ENCODE measurements at regions not wholly inside any gene's neighbourhood (a gene's known extent, or its start where the extent isn't known, plus 50 kb on each side); places are given as distances from the start of the nearest gene placed in this dataset.

GRCh38 chr16:52212841-52213240 is 334.1 kb downstream of the TOX3 start:
- Histone ChIP-seq H2AFZ (no peak overlapping the region), H3K9me2 (replicated peaks; ENCODE audit: insufficient read depth) (no peaks in the 10 kb centered on the region), H3K27ac (no peak overlapping the region), H3K36me3 (replicated peaks; ENCODE audit: insufficient read depth, low read depth) (no peaks in the 10 kb centered on the region), H4K20me1 (ENCODE audit: insufficient read depth, poor library complexity, severe bottlenecking) (no peaks in the 10 kb centered on the region), H3K4me2 (no peak overlapping the region), H3K4me1 (ENCODE audit: insufficient read depth) (no peaks in the 10 kb centered on the region), H3K4me3 (no peak overlapping the region), H3K9me3 (ENCODE audit: low read depth) (no peaks in the 10 kb centered on the region), H3K79me2 (no peaks in the 10 kb centered on the region), H3K27me3 (no peaks in the 10 kb centered on the region)
- no peak for DNase-seq (ENCODE audit: low spot score)
- 74% methylated on average over 4 of the region's 4 CpGs for WGBS (ENCODE audit: low lambda C conversion rate, missing lambda C conversion rate)
- TF ChIP-seq EZH2 (IDR thresholded peaks at IDR 0.05; ENCODE audit: borderline replicate concordance) (no peak), EZH2phosphoT487 (IDR thresholded peaks at IDR 0.05; ENCODE audit: low read depth, severe bottlenecking, unreplicated experiment) (no peak)
- TF ChIP-seq, protein P1, sequence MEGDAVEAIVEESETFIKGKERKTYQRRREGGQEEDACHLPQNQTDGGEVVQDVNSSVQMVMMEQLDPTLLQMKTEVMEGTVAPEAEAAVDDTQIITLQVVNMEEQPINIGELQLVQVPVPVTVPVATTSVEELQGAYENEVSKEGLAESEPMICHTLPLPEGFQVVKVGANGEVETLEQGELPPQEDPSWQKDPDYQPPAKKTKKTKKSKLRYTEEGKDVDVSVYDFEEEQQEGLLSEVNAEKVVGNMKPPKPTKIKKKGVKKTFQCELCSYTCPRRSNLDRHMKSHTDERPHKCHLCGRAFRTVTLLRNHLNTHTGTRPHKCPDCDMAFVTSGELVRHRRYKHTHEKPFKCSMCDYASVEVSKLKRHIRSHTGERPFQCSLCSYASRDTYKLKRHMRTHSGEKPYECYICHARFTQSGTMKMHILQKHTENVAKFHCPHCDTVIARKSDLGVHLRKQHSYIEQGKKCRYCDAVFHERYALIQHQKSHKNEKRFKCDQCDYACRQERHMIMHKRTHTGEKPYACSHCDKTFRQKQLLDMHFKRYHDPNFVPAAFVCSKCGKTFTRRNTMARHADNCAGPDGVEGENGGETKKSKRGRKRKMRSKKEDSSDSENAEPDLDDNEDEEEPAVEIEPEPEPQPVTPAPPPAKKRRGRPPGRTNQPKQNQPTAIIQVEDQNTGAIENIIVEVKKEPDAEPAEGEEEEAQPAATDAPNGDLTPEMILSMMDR (IDR thresholded peaks at IDR 0.05; ENCODE audit: poor library complexity), result no peak

- no peak for TF ChIP-seq EZH2phosphoT487 (IDR thresholded peaks at IDR 0.05; ENCODE audit: low read depth, severe bottlenecking, unreplicated experiment)
- TF ChIP-seq EZH2 (IDR thresholded peaks at IDR 0.05; ENCODE audit: borderline replicate concordance), result no peak
- Histone ChIP-seq H3K9me3 (ENCODE audit: low read depth) (no peaks in the 10 kb centered on the region), H3K4me2 (no peak overlapping the region), H2AFZ (no peak overlapping the region), H3K27ac (no peak overlapping the region), H3K36me3 (replicated peaks; ENCODE audit: insufficient read depth, low read depth) (no peaks in the 10 kb centered on the region), H3K4me3 (no peak overlapping the region), H3K9me2 (replicated peaks; ENCODE audit: insufficient read depth) (no peaks in the 10 kb centered on the region), H3K79me2 (no peaks in the 10 kb centered on the region), H3K27me3 (no peaks in the 10 kb centered on the region), H3K4me1 (ENCODE audit: insufficient read depth) (no peaks in the 10 kb centered on the region), H4K20me1 (ENCODE audit: insufficient read depth, poor library complexity, severe bottlenecking) (no peaks in the 10 kb centered on the region)
- DNase-seq (ENCODE audit: low spot score), result no peak
Observed at GRCh38 chr16:52209227-52209626, 337.7 kb downstream of the TOX3 start.

DNA sequence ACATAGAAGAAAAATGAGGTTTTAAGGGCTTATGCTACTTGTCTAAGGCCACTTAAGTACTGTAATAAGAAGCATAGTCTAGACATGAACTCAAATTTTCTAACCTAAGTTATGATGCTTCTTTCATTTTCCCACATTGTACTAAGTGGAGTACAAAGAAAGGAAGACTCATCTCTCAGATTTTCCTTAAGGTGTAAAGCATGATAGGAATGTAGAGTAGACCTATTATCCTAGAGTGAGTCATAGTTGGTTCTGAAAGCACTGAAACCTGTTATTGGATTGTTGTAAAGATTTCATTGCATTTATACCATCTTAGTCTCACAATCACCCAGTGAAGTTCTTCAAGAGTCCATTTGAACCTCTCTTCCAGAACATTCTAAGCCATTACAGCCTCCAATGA is 343.8 kb downstream of the TOX3 start:
- no peak overlapping the region for H3K27ac ChIP-seq
- TF ChIP-seq, protein P1 (IDR thresholded peaks at IDR 0.05; ENCODE audit: poor library complexity), result no peak
- TF ChIP-seq EZH2 (IDR thresholded peaks at IDR 0.05; ENCODE audit: borderline replicate concordance) (no peak), EZH2phosphoT487 (IDR thresholded peaks at IDR 0.05; ENCODE audit: low read depth, severe bottlenecking, unreplicated experiment) (no peak)
- no peak overlapping the region for H3K4me3 ChIP-seq
- H2AFZ ChIP-seq, result no peak overlapping the region
- no peak overlapping the region for H3K4me2 ChIP-seq
- DNase-seq (ENCODE audit: low spot score), result no peak
- no peaks in the 10 kb centered on the region for H3K9me3 ChIP-seq (ENCODE audit: low read depth)
- no peaks in the 10 kb centered on the region for H3K4me1 ChIP-seq (ENCODE audit: insufficient read depth)
- H3K79me2 ChIP-seq, result no peaks in the 10 kb centered on the region
- no peaks in the 10 kb centered on the region for H3K36me3 ChIP-seq (replicated peaks; ENCODE audit: insufficient read depth, low read depth)
- H3K27me3 ChIP-seq, result no peaks in the 10 kb centered on the region
- no peaks in the 10 kb centered on the region for H3K9me2 ChIP-seq (replicated peaks; ENCODE audit: insufficient read depth)
- H4K20me1 ChIP-seq (ENCODE audit: insufficient read depth, poor library complexity, severe bottlenecking), result no peaks in the 10 kb centered on the region

- Histone ChIP-seq H3K36me3 (replicated peaks; ENCODE audit: insufficient read depth, low read depth) (no peaks in the 10 kb centered on the region), H3K4me1 (ENCODE audit: insufficient read depth) (no peaks in the 10 kb centered on the region), H3K4me2 (no peak overlapping the region), H3K79me2 (no peaks in the 10 kb centered on the region), H3K9me2 (replicated peaks; ENCODE audit: insufficient read depth) (no peaks in the 10 kb centered on the region), H3K4me3 (no peak overlapping the region), H3K27ac (no peak overlapping the region), H2AFZ (no peak overlapping the region), H3K9me3 (ENCODE audit: low read depth) (no peaks in the 10 kb centered on the region), H3K27me3 (peaks cover 5% of the 10 kb centered on the region), H4K20me1 (ENCODE audit: insufficient read depth, poor library complexity, severe bottlenecking) (no peaks in the 10 kb centered on the region)
- 92% methylated on average over 2 of the region's 2 CpGs for WGBS (ENCODE audit: low lambda C conversion rate, missing lambda C conversion rate)
- no peak for DNase-seq (ENCODE audit: low spot score)
- TF ChIP-seq, protein P1 (IDR thresholded peaks at IDR 0.05; ENCODE audit: poor library complexity), result no peak
Observed at GRCh38 chr16:52193441-52193840, 353.5 kb downstream of the TOX3 start.
